ENCODE measurements at regions not wholly inside any gene's neighbourhood (a gene's known extent, or its start where the extent isn't known, plus 50 kb on each side); places are given as distances from the start of the nearest gene placed in this dataset.
A peak's percentile ranks its signal among the peaks of the same experiment; 100 is the strongest.

GRCh38 chr16:65659758-65660157 is 537.9 kb upstream of the CDH11 start:
- DNase-seq (ENCODE audit: low read depth) = no peak
- no peak overlapping the region for H3K4me3 ChIP-seq (replicated peaks; ENCODE audit: low read depth, low read length)

GRCh38 chr16:65658787-65659220 is 536.9 kb upstream of the CDH11 start:
- peak; percentile 64 for DNase-seq (ENCODE audit: low read depth)
- no peak overlapping the region for H3K4me3 ChIP-seq (replicated peaks; ENCODE audit: low read depth, low read length)
- TF ChIP-seq, protein P1, sequence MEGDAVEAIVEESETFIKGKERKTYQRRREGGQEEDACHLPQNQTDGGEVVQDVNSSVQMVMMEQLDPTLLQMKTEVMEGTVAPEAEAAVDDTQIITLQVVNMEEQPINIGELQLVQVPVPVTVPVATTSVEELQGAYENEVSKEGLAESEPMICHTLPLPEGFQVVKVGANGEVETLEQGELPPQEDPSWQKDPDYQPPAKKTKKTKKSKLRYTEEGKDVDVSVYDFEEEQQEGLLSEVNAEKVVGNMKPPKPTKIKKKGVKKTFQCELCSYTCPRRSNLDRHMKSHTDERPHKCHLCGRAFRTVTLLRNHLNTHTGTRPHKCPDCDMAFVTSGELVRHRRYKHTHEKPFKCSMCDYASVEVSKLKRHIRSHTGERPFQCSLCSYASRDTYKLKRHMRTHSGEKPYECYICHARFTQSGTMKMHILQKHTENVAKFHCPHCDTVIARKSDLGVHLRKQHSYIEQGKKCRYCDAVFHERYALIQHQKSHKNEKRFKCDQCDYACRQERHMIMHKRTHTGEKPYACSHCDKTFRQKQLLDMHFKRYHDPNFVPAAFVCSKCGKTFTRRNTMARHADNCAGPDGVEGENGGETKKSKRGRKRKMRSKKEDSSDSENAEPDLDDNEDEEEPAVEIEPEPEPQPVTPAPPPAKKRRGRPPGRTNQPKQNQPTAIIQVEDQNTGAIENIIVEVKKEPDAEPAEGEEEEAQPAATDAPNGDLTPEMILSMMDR (IDR thresholded peaks at IDR 0.05; ENCODE audit: low read length, missing control alignments) = no peak

More at GRCh38 chr16:65659758-65660157, 537.9 kb upstream of the CDH11 start:
- TF ChIP-seq, protein P1 (IDR thresholded peaks at IDR 0.05; ENCODE audit: low read length, missing control alignments) = no peak

DNA sequence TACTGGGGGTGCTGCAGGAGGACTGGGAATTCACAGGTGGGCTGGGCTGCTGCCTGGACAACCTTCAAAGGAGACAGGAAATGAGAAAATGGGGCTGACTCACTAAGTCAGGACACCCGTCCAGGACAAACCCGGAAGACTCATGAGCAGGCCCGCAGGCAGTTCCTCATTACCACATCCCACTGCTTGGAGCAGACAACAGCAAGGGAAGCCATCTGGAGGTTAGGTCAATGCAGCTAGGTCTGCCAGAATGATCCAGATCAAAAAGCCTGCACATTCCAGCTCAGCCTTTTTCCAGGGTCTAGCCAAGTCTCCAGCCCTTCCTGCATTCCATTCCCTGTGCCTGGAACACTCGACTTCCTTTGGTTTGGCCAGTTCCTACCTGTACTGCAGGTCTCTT is 536.5 kb upstream of the CDH11 start:
- TF ChIP-seq, protein P1 (IDR thresholded peaks at IDR 0.05; ENCODE audit: low read length, missing control alignments) = no peak
- H3K4me3 ChIP-seq (replicated peaks; ENCODE audit: low read depth, low read length) = no peak overlapping the region
- peak; percentile 85 for DNase-seq (ENCODE audit: low read depth)

- H3K4me3 ChIP-seq (replicated peaks; ENCODE audit: low read depth, low read length) = no peak overlapping the region
- DNase-seq (ENCODE audit: low read depth) = no peak
- TF ChIP-seq, protein P1 (IDR thresholded peaks at IDR 0.05; ENCODE audit: low read length, missing control alignments) = no peak
Measured at GRCh38 chr16:65657556-65657955, 535.7 kb upstream of the CDH11 start.

DNA sequence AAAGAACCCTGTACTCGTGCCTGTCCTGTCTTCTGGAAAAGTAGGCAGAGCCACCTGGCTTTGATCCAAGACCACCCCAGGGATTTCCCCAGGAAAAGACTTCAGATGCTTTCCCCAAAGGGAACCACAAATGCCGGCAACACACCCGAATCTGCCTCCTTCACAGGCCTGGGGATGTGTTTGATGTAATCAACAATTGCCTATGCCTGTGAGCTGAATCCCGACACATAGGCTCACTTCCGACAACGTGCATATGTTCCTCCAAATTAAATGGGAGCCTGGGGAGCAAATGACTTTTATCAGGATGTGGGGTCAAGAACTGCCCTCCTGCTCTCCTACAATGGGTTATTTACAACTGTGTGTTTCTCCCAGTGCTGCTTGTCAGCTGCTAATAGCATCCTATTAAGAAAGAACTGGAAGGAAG is 535.2 kb upstream of the CDH11 start:
- H3K4me3 ChIP-seq (replicated peaks; ENCODE audit: low read depth, low read length) = no peak overlapping the region
- peak; percentile 20 for DNase-seq (ENCODE audit: low read depth)
- TF ChIP-seq, protein P1 (IDR thresholded peaks at IDR 0.05; ENCODE audit: low read length, missing control alignments) = no peak

- DNase-seq (ENCODE audit: low read depth) = no peak
- TF ChIP-seq, protein P1 (IDR thresholded peaks at IDR 0.05; ENCODE audit: low read length, missing control alignments) = no peak
- no peak overlapping the region for H3K4me3 ChIP-seq (replicated peaks; ENCODE audit: low read depth, low read length)
Measured at GRCh38 chr16:65655802-65656201, 533.9 kb upstream of the CDH11 start.

DNA sequence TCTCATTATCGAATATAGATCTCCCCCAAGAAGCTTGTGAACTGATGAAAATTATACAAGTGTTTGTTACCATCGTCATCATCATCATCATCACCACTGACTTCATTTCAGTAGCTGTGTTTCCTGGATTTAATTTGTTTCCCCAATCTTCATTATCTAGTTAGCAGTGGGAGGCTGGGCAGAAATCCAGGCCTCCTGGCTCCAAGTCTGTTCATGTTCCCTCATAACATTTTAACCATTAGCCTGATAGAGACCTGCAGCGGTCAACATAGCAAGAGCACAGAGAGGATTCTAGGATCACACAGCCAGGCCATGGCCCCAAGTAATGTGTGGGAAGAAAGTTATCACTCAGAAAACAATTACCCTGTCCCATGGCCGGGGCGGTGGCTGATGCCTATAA is 526.2 kb upstream of the CDH11 start:
- no peak for DNase-seq (ENCODE audit: low read depth)
- H3K4me3 ChIP-seq (replicated peaks; ENCODE audit: low read depth, low read length) = no peak overlapping the region
- TF ChIP-seq, protein P1 (IDR thresholded peaks at IDR 0.05; ENCODE audit: low read length, missing control alignments) = no peak
